H9 (cell line): ENCODE measurements at regions not wholly inside any gene's neighbourhood (a gene's known extent, or its start where the extent isn't known, plus 50 kb on each side); places are given as distances from the start of the nearest gene placed in this dataset.

ENCODE experiments used
- DNase-seq: peaks from one replicate; pipeline ENCODE4 v3.0.0-alpha.2; 2017
- H2AFZ ChIP-seq: one replicate; pipeline ENCODE4 v1.6.1; 2013; ENCODE audit warnings: mild to moderate bottlenecking, low read length, control low read depth, moderate library complexity
- H2AK5ac ChIP-seq: 2 replicates; pipeline ENCODE4 v1.6.1; 2013; ENCODE audit warnings: low read length, control low read depth, mixed read lengths; ENCODE audit not compliant: insufficient read length
- H2BK120ac ChIP-seq: one replicate; pipeline ENCODE4 v1.6.1; 2013; ENCODE audit warnings: low read depth, mild to moderate bottlenecking, low read length, control low read depth, inconsistent platforms; ENCODE audit not compliant: poor library complexity, severe bottlenecking
- H2BK12ac ChIP-seq: 2 replicates; pipeline ENCODE4 v1.6.1; 2013; ENCODE audit warnings: low read length, control low read depth, mixed read lengths, low read depth; ENCODE audit not compliant: insufficient read length
- H2BK15ac ChIP-seq: 2 replicates; pipeline ENCODE4 v1.6.1; 2013; ENCODE audit warnings: low read depth, low read length, control low read depth
- H2BK20ac ChIP-seq: one replicate; pipeline ENCODE4 v1.6.1; 2013; ENCODE audit warnings: low read depth, mild to moderate bottlenecking, low read length, control low read depth, inconsistent platforms; ENCODE audit not compliant: poor library complexity, severe bottlenecking
- H2BK5ac ChIP-seq: 2 replicates; pipeline ENCODE4 v1.6.1; 2013; ENCODE audit warnings: low read length, control low read depth, mixed read lengths; ENCODE audit not compliant: insufficient read length
- H3K14ac ChIP-seq: 2 replicates; pipeline ENCODE4 v1.6.1; 2013; ENCODE audit warnings: low read length, control low read depth; ENCODE audit not compliant: insufficient read depth
- H3K18ac ChIP-seq: 2 replicates; pipeline ENCODE4 v1.6.1; 2013; ENCODE audit warnings: low read depth, mild to moderate bottlenecking, mixed read lengths, low read length, control low read depth; ENCODE audit not compliant: insufficient read length
- H3K23ac ChIP-seq: 2 replicates; pipeline ENCODE4 v1.6.1; 2013; ENCODE audit warnings: low read length, control low read depth, mixed read lengths, low read depth; ENCODE audit not compliant: insufficient read length
- H3K23me2 ChIP-seq: 2 replicates; pipeline ENCODE4 v1.6.1; 2013; ENCODE audit warnings: low read depth, mild to moderate bottlenecking, mixed read lengths, low read length, control low read depth; ENCODE audit not compliant: insufficient read length, poor library complexity, severe bottlenecking
- H3K27ac ChIP-seq: 2 replicates; pipeline ENCODE4 v1.5.1; 2013; ENCODE audit warnings: low read length, control low read depth, mixed read lengths, low read depth; ENCODE audit not compliant: insufficient read length
- H3K27me3 ChIP-seq: 2 replicates; pipeline ENCODE4 v1.6.1; 2013; ENCODE audit warnings: low read length, control low read depth, inconsistent platforms; ENCODE audit not compliant: insufficient read depth
- H3K4ac ChIP-seq: 2 replicates; pipeline ENCODE4 v1.6.1; 2013; ENCODE audit warnings: low read depth, mild to moderate bottlenecking, control low read depth, inconsistent platforms, low read length, moderate library complexity
- H3K4me1 ChIP-seq: 2 replicates; pipeline ENCODE4 v1.6.1; 2013; ENCODE audit warnings: low read length, control low read depth, inconsistent platforms; ENCODE audit not compliant: insufficient read depth
- H3K4me2 ChIP-seq: 2 replicates; pipeline ENCODE4 v1.6.1; 2013; ENCODE audit warnings: low read length, control low read depth, mixed read lengths; ENCODE audit not compliant: insufficient read length, insufficient read depth
- H3K56ac ChIP-seq: 2 replicates; pipeline ENCODE4 v1.6.1; 2013; ENCODE audit warnings: low read depth, mild to moderate bottlenecking, mixed read lengths, low read length, control low read depth; ENCODE audit not compliant: insufficient read length
- H3K79me1 ChIP-seq: 2 replicates; pipeline ENCODE4 v1.6.1; 2013; ENCODE audit warnings: low read depth, mild to moderate bottlenecking, moderate library complexity, low read length, control low read depth, inconsistent platforms; ENCODE audit not compliant: insufficient read depth, poor library complexity, severe bottlenecking
- H3K79me2 ChIP-seq: 2 replicates; pipeline ENCODE4 v1.6.1; 2013; ENCODE audit warnings: low read length, control low read depth, inconsistent platforms; ENCODE audit not compliant: insufficient read depth
- H3K9ac ChIP-seq: 2 replicates; pipeline ENCODE4 v1.6.1; 2013; ENCODE audit warnings: low read length, control low read depth, mixed read lengths; ENCODE audit not compliant: insufficient read length; ENCODE audit errors: extremely low read depth
- H3K9me3 ChIP-seq: one replicate; pipeline ENCODE4 v1.6.1; 2013; ENCODE audit warnings: low read depth, low read length, inconsistent platforms; ENCODE audit not compliant: control insufficient read depth
- H3T11ph ChIP-seq: one replicate; pipeline ENCODE4 v1.6.1; 2013; ENCODE audit warnings: mild to moderate bottlenecking, low read length, control low read depth, inconsistent platforms
- H4K20me1 ChIP-seq: one replicate; pipeline ENCODE4 v1.6.1; 2013; ENCODE audit not compliant: control insufficient read depth, insufficient read length, insufficient read depth
- H4K5ac ChIP-seq: 2 replicates; pipeline ENCODE4 v1.6.1; 2013; ENCODE audit warnings: low read depth, mild to moderate bottlenecking, mixed read lengths, low read length, control low read depth; ENCODE audit not compliant: insufficient read length
- H4K8ac ChIP-seq: replicated peaks from 2 replicates; pipeline ENCODE4 v1.6.1; 2013; ENCODE audit warnings: low read length, control low read depth, mixed read lengths, low read depth; ENCODE audit not compliant: insufficient read length
- H4K91ac ChIP-seq: 2 replicates; pipeline ENCODE4 v1.6.1; 2013; ENCODE audit warnings: low read depth, mild to moderate bottlenecking, moderate library complexity, mixed read lengths, low read length, control low read depth; ENCODE audit not compliant: insufficient read length
- H3K27ac Mint-ChIP-seq, 3 experiments: 2 replicates in 2 of 3; 3 replicates in 1 of 3; pipeline ENCODE4 v1.8.0; 2020 to 2021; ENCODE audit warnings: mixed read lengths in 3 of 3, mild to moderate bottlenecking in 1 of 3, moderate library complexity in 1 of 3
- H3K27me3 Mint-ChIP-seq: 2 replicates; pipeline ENCODE4 v1.8.0; 2021; ENCODE audit warnings: low read depth, mild to moderate bottlenecking, moderate library complexity, mixed read lengths
- H3K36me3 Mint-ChIP-seq, 3 experiments: 2 replicates in 2 of 3; 3 replicates in 1 of 3; pipeline ENCODE4 v1.8.0; 2020 to 2021; ENCODE audit warnings: low read depth in 3 of 3, mixed read lengths in 3 of 3; ENCODE audit not compliant: insufficient read depth in 1 of 3
- H3K4me1 Mint-ChIP-seq, 2 experiments: 2 replicates each; pipeline ENCODE4 v1.8.0; 2020; ENCODE audit warnings: mixed read lengths in 2 of 2
- H3K4me3 Mint-ChIP-seq, 2 experiments: 2 replicates in 1 of 2; 3 replicates in 1 of 2; pipeline ENCODE4 v1.8.0; 2020 to 2021; ENCODE audit warnings: mild to moderate bottlenecking in 2 of 2, mixed read lengths in 2 of 2, moderate library complexity in 1 of 2
- H3K9me3 Mint-ChIP-seq, 2 experiments: 2 replicates in 1 of 2; 3 replicates in 1 of 2; pipeline ENCODE4 v1.8.0; 2020; ENCODE audit warnings: mild to moderate bottlenecking in 2 of 2, mixed read lengths in 2 of 2, moderate library complexity in 1 of 2
- WGBS: extraction: QIAGEN DNeasy Blood & Tissue Kit; methylation state at CpG from one replicate; pipeline ENCODE4 v1.1.7; 2013; ENCODE audit warnings: missing lambda C conversion rate, low lambda C conversion rate, mixed read lengths; ENCODE audit not compliant: insufficient read length; ENCODE audit errors: extremely low coverage; 5-methylcytosine and 5-hydroxymethylcytosine counted together
- TF ChIP-seq, protein P1 (sequence below): fragments of 200-600 bp; sonication (generic); conservative IDR thresholded peaks from 3 replicates; pipeline ENCODE4 v1.8.0; 2021; ENCODE audit warnings: antibody characterized with exemption, mild to moderate bottlenecking

DNA sequence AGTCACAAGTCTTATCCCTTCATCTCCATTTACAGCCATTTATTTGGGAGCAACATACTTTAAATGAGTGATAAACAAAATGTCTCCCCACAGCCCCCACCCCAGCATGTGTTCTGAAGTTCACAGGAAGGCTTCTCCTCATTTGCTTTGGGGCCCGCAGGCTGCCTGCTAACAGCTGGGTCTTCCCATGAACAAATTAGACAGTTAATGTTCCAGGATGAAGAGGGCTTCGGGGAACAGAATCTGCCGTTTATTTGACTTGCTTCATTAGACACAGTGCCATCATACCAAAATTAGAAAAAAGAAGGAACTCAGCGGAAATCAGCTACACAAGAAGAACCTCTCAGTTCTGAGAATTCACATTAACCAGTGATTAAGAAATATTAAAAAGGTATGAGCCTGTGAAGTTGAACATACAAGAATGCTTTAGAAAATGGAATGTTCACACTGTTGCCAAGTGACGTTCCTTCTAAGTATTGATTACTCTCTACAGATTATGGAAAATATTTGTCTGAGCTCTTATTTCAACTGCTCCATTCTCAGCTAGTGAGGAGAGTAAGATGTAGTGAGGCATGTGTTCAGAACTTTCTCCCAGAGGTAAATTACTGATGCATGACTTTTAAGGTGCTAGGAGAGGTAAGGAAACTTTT lies 107.5 kb upstream of the THBS1 start:
- Mint-ChIP-seq H3K9me3 (peaks cover 3 to 4% of the 10 kb centered on the region in 2 experiments; a peak in 3 of 5 replicates), H3K36me3 (peaks cover 0 to 9% (median 2%) of the 10 kb centered on the region in 3 experiments; a peak in 2 of 7 replicates)
- H3K27ac ChIP-seq = no peak overlapping the region

More for the DNA sequence above, 107.5 kb upstream of the THBS1 start:
- no CpG with 5 or more reads among the region's 5 CpGs for WGBS
- H4K91ac ChIP-seq = no peak overlapping the region
- TF ChIP-seq, protein P1, sequence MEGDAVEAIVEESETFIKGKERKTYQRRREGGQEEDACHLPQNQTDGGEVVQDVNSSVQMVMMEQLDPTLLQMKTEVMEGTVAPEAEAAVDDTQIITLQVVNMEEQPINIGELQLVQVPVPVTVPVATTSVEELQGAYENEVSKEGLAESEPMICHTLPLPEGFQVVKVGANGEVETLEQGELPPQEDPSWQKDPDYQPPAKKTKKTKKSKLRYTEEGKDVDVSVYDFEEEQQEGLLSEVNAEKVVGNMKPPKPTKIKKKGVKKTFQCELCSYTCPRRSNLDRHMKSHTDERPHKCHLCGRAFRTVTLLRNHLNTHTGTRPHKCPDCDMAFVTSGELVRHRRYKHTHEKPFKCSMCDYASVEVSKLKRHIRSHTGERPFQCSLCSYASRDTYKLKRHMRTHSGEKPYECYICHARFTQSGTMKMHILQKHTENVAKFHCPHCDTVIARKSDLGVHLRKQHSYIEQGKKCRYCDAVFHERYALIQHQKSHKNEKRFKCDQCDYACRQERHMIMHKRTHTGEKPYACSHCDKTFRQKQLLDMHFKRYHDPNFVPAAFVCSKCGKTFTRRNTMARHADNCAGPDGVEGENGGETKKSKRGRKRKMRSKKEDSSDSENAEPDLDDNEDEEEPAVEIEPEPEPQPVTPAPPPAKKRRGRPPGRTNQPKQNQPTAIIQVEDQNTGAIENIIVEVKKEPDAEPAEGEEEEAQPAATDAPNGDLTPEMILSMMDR = no peak
- no peak overlapping the region for H2BK12ac ChIP-seq
- H3K27me3 ChIP-seq = no peaks in the 10 kb centered on the region
- H3K56ac ChIP-seq = no peak overlapping the region
- H2BK120ac ChIP-seq = no peak overlapping the region
- no peak overlapping the region for H2AK5ac ChIP-seq
- H3K23ac ChIP-seq = no peak overlapping the region
- no peak overlapping the region for H4K5ac ChIP-seq
- Mint-ChIP-seq H3K4me3 (no peak overlapping the region), H3K27ac (no peak overlapping the region), H3K27me3 (no peaks in the 10 kb centered on the region), H3K4me1 (peaks cover 0 to 3% of the 10 kb centered on the region in 2 experiments; a peak in 1 of 4 replicates)
- H3K14ac ChIP-seq = no peak overlapping the region
- H3K79me2 ChIP-seq = no peaks in the 10 kb centered on the region
- no peak overlapping the region for H3K4ac ChIP-seq
- no peak for DNase-seq
- no peak overlapping the region for H2BK15ac ChIP-seq
- H3K4me2 ChIP-seq = no peak overlapping the region
- H4K8ac ChIP-seq = no peak overlapping the region
- no peak overlapping the region for H2AFZ ChIP-seq
- no peak overlapping the region for H2BK20ac ChIP-seq
- H3K23me2 ChIP-seq = no peaks in the 10 kb centered on the region
- no peaks in the 10 kb centered on the region for H3K4me1 ChIP-seq
- no peak overlapping the region for H2BK5ac ChIP-seq
- no peak overlapping the region for H3K18ac ChIP-seq
- H3T11ph ChIP-seq = no peak overlapping the region
- no peaks in the 10 kb centered on the region for H4K20me1 ChIP-seq
- H3K79me1 ChIP-seq = no peaks in the 10 kb centered on the region
- H3K9me3 ChIP-seq = no peaks in the 10 kb centered on the region
- no peak overlapping the region for H3K9ac ChIP-seq
